Left ventricle myocardium inferior (tissue), 1 donor: ENCODE measurements at regions not wholly inside any gene's neighbourhood (a gene's known extent, or its start where the extent isn't known, plus 50 kb on each side); places are given as distances from the start of the nearest gene placed in this dataset.

Experiments used
- DNase-seq: peaks from one replicate; pipeline ENCODE4 v3.0.0-alpha.2; 2020
- H3K27ac ChIP-seq: fragments of 200-600 bp; replicated peaks from 2 replicates; pipeline ENCODE4 v1.8.0; 2021
- H3K27me3 ChIP-seq: fragments of 200-600 bp; 2 replicates; pipeline ENCODE4 v1.8.0; 2021; ENCODE audit warnings: low read depth
- H3K36me3 ChIP-seq: fragments of 200-600 bp; 2 replicates; pipeline ENCODE4 v1.8.0; 2021
- H3K4me1 ChIP-seq: fragments of 200-600 bp; 2 replicates; pipeline ENCODE4 v1.8.0; 2021
- H3K4me3 ChIP-seq: fragments of 200-600 bp; 2 replicates; pipeline ENCODE4 v1.8.0; 2021; ENCODE audit warnings: mild to moderate bottlenecking, moderate library complexity
- H3K9me3 ChIP-seq: fragments of 200-600 bp; replicated peaks from 2 replicates; pipeline ENCODE4 v1.8.0; 2021
- CTCF ChIP-seq: fragments of 200-600 bp; IDR thresholded peaks from 2 replicates; pipeline ENCODE4 v1.8.0; 2021; ENCODE audit warnings: antibody characterized with exemption, mild to moderate bottlenecking, borderline replicate concordance
- intact Hi-C: fragments of 100-400 bp; cut with micrococcal nuclease; formaldehyde crosslinking; loops from one replicate; pipeline ENCODE4 v1.11.0; 2022
- donor health status: DM: no; HTN: yes; CAD: no; lungs with severe emphysema.

GRCh38 chr6:137269347-137269746 is 50.2 kb upstream of the IFNGR1 start:
- H3K27me3 ChIP-seq, result no peaks in the 10 kb centered on the region
- no peak for TF ChIP-seq CTCF
- no peaks in the 10 kb centered on the region for H3K36me3 ChIP-seq
- intact Hi-C loops, result no loop called here
- H3K4me1 ChIP-seq, result peaks cover 14% of the 10 kb centered on the region
- DNase-seq, result no peak
- H3K27ac ChIP-seq, result no peak overlapping the region
- peaks cover 5% of the 10 kb centered on the region for H3K9me3 ChIP-seq
- H3K4me3 ChIP-seq, result no peak overlapping the region
